Transverse colon (tissue), 4 donors: ENCODE measurements at regions not wholly inside any gene's neighbourhood (a gene's known extent, or its start where the extent isn't known, plus 50 kb on each side); places are given as distances from the start of the nearest gene placed in this dataset.

Source experiments
- CTCF ChIP-seq, 5 experiments: fragments of 200-600 bp in 3 of 5; fragments of 450-650 bp in 2 of 5; sonication (generic) in 3 of 5; IDR thresholded peaks; 1 replicate in 2 of 5; 2 replicates in 3 of 5; pipeline ENCODE4 v1.5.1; 2016 to 2017; ENCODE audit warnings: antibody characterized with exemption in 5 of 5, inconsistent platforms in 3 of 5, mild to moderate bottlenecking in 2 of 5, moderate library complexity in 1 of 5
- POLR2A ChIP-seq: fragments of 450-650 bp; IDR thresholded peaks from one replicate; pipeline ENCODE4 v1.6.1; 2016; ENCODE audit warnings: antibody characterized with exemption, mild to moderate bottlenecking, moderate library complexity
- POLR2AphosphoS5 ChIP-seq, 3 donors: sonication (generic); formaldehyde crosslinking; IDR thresholded peaks; one replicate each; pipeline ENCODE4 v1.6.1; 2016; ENCODE audit warnings: antibody characterized with exemption in 3 of 3

GRCh38 chrX:34483980-34484379 is 173.1 kb downstream of the TMEM47 start:
- TF ChIP-seq CTCF (IDR thresholded peaks at IDR 0.05) (no peak), POLR2AphosphoS5 (IDR thresholded peaks at IDR 0.05) (no peak), POLR2A (no peak)
